Fibroblast of skin of abdomen (primary cell): ENCODE measurements at regions not wholly inside any gene's neighbourhood (a gene's known extent, or its start where the extent isn't known, plus 50 kb on each side); places are given as distances from the start of the nearest gene placed in this dataset.

Source experiments
- DNase-seq: peaks from one replicate; pipeline ENCODE4 v3.0.0-alpha.2; 2013

- no peak for DNase-seq
Observed at GRCh38 chr12:126889501-126889900, 1377.5 kb upstream of the TMEM132C start.

GRCh38 chr12:126890097-126890496 lies 1376.9 kb upstream of the TMEM132C start:
- no peak for DNase-seq

- DNase-seq, result no peak
Observed at GRCh38 chr12:126891789-126892188, 1375.2 kb upstream of the TMEM132C start.

GRCh38 chr12:126895951-126896913 lies 1370.7 kb upstream of the TMEM132C start:
- DNase-seq, result no peak

- DNase-seq, result no peak
Observed at GRCh38 chr12:126897102-126897501, 1369.9 kb upstream of the TMEM132C start.

GRCh38 chr12:126897778-126898177 lies 1369.2 kb upstream of the TMEM132C start:
- DNase-seq, result no peak

- DNase-seq, result no peak
Observed at GRCh38 chr12:126898562-126898961, 1368.4 kb upstream of the TMEM132C start.

GRCh38 chr12:126899926-126900792 lies 1366.8 kb upstream of the TMEM132C start:
- DNase-seq, result no peak

GRCh38 chr12:126903027-126903876 lies 1363.7 kb upstream of the TMEM132C start:
- no peak for DNase-seq

- DNase-seq, result no peak
Observed at GRCh38 chr12:126905752-126906151, 1361.2 kb upstream of the TMEM132C start.

- no peak for DNase-seq
Observed at GRCh38 chr12:126907900-126908764, 1358.8 kb upstream of the TMEM132C start.

GRCh38 chr12:126908765-126909142 lies 1358.2 kb upstream of the TMEM132C start:
- no peak for DNase-seq

- DNase-seq, result no peak
Observed at GRCh38 chr12:126910570-126910969, 1356.4 kb upstream of the TMEM132C start.

GRCh38 chr12:126912111-126912510 lies 1354.9 kb upstream of the TMEM132C start:
- DNase-seq, result no peak

GRCh38 chr12:126914170-126914793 lies 1352.7 kb upstream of the TMEM132C start:
- DNase-seq, result no peak

- DNase-seq, result no peak
Observed at GRCh38 chr12:126915309-126915708, 1351.7 kb upstream of the TMEM132C start.

GRCh38 chr12:126926023-126926594 lies 1340.9 kb upstream of the TMEM132C start:
- DNase-seq, result no peak

- no peak for DNase-seq
Observed at GRCh38 chr12:126930234-126930633, 1336.7 kb upstream of the TMEM132C start.

GRCh38 chr12:126932156-126932555 lies 1334.8 kb upstream of the TMEM132C start:
- no peak for DNase-seq

GRCh38 chr12:126935435-126935834 lies 1331.5 kb upstream of the TMEM132C start:
- DNase-seq, result no peak
